ENCODE measurements at regions not wholly inside any gene's neighbourhood (a gene's known extent, or its start where the extent isn't known, plus 50 kb on each side); places are given as distances from the start of the nearest gene placed in this dataset.

DNA sequence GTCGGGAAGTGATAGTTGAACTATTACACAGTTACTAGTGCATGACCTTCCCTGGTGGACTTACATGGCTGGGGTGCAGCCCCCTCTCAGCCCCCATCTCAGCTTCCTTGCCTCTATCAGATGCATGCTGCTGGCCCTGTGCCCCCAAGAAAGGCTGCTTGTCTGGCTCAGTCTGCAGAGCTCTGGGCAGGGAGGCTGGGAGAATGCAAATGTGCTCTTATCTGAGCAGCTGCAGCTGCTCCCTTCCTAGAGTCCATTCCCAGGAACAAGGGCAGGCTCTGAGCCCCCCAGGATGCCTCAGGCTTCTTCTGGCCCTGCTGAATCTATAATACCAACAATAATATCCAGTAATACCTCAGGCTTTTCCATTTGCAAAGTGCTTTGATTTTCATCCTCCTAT lies 218.1 kb upstream of the SRRM4 start:
- ChIA-PET POLR2A (ENCODE audit: partially characterized antibody) (interaction anchor here (1.3 to 1.5 kb wide), 3 partner anchors 8 to 11 kb away, joined by 3 to 5 read pairs (median 4); no protein-coding TSS in a partner anchor), CTCF (ENCODE audit: partially characterized antibody) (interaction anchor here (1.1 kb wide), 1 partner anchor 169 kb away, joined by 3 read pairs; no protein-coding TSS in a partner anchor)
- Histone ChIP-seq H3K27me3 (replicated peaks in 1 of 4; ENCODE audit: control insufficient read depth in 3 of 4, extremely low read depth in 1 of 4, insufficient read depth in 3 of 4, low read length in 3 of 4) (peaks cover 0 to under 1% (median 0%) of the 10 kb centered on the region in 4 experiments; a peak in 2 of 7 replicates), H2BK120ac (replicated peaks; ENCODE audit: low read depth, low read length) (no peak overlapping the region), H3K36me3 (ENCODE audit: control insufficient read depth in 2 of 4, insufficient read depth in 4 of 4, low read length in 3 of 4) (no peaks in the 10 kb centered on the region), H3K56ac (replicated peaks; ENCODE audit: insufficient read length, low read depth, low read length) (no peak overlapping the region), H3K23ac (ENCODE audit: insufficient read length) (no peak overlapping the region), H2BK5ac (ENCODE audit: low read depth, low read length) (no peak overlapping the region), H3K9ac (replicated peaks in 1 of 4; ENCODE audit: extremely low read depth in 1 of 4, low read depth in 3 of 4, low read length in 3 of 4) (no peak overlapping the region), H2BK15ac (ENCODE audit: low read length) (no peak overlapping the region), H4K91ac (replicated peaks; ENCODE audit: insufficient read length, low read length) (no peak overlapping the region), H3K79me1 (ENCODE audit: low read depth, low read length) (no peaks in the 10 kb centered on the region), H3K79me2 (ENCODE audit: control insufficient read depth in 1 of 2, insufficient read depth in 2 of 2, low read length in 2 of 2) (no peaks in the 10 kb centered on the region), H2BK20ac (ENCODE audit: low read length) (no peak overlapping the region), H2BK12ac (ENCODE audit: low read depth, low read length) (no peak overlapping the region), H4K20me1 (replicated peaks in 1 of 2; ENCODE audit: control insufficient read depth in 1 of 2, insufficient read depth in 2 of 2, low read length in 2 of 2) (no peaks in the 10 kb centered on the region), H3K4me3 (ENCODE audit: extremely low read depth in 1 of 4, insufficient read depth in 2 of 4, low read depth in 3 of 4, low read length in 4 of 4) (no peak overlapping the region), H2AK5ac (ENCODE audit: low read depth, low read length) (no peak overlapping the region), H3K14ac (ENCODE audit: insufficient read length) (no peak overlapping the region), H2AFZ (ENCODE audit: low read length) (no peak overlapping the region), H3K27ac (ENCODE audit: low read depth, low read length) (no peak overlapping the region), H3K9me3 (ENCODE audit: insufficient read depth in 2 of 2, low read depth in 1 of 2, low read length in 1 of 2) (no peaks in the 10 kb centered on the region), H3K4me2 (ENCODE audit: insufficient read depth in 1 of 2, low read depth in 2 of 2, low read length in 2 of 2) (no peak overlapping the region), H3K23me2 (ENCODE audit: low read depth, low read length) (no peaks in the 10 kb centered on the region), H3K18ac (ENCODE audit: extremely low read depth, low read length) (no peak overlapping the region), H3K4ac (replicated peaks; ENCODE audit: insufficient read length, low read depth, low read length) (no peak overlapping the region), H4K8ac (ENCODE audit: extremely low read depth, insufficient read depth, low read length) (no peak overlapping the region), H3K4me1 (replicated peaks in 1 of 4; ENCODE audit: control insufficient read depth in 3 of 4, insufficient read depth in 4 of 4, low read length in 3 of 4) (no peaks in the 10 kb centered on the region), H4K5ac (ENCODE audit: insufficient read length, low read depth, low read length) (no peak overlapping the region)
- no peak for DNase-seq (ENCODE audit: low read depth in 1 of 2, low spot score in 2 of 2)
- no peak for FAIRE-seq
- 91% methylated on average over 1 of the region's 1 CpG; no CpG with 5 or more reads in 1 of the 2 experiments for WGBS, 2 experiments (ENCODE audit: extremely low coverage in 1 of 2, insufficient coverage in 1 of 2, insufficient read length in 1 of 2, insufficient replicate concordance in 2 of 2, low coverage in 1 of 2, low lambda C conversion rate in 2 of 2, missing lambda C conversion rate in 1 of 2)
- TF ChIP-seq HDAC6 (IDR thresholded peaks at IDR 0.05; ENCODE audit: low read depth, low read length): no peak
- TF ChIP-seq CBX8 (IDR thresholded peaks at IDR 0.05; ENCODE audit: borderline replicate concordance, low read depth, low read length): no peak
- no peak for TF ChIP-seq SUZ12 (IDR thresholded peaks at IDR 0.05; ENCODE audit: low read length)
- TF ChIP-seq RBBP5 (IDR thresholded peaks at IDR 0.05; ENCODE audit: borderline replicate concordance, low read depth, low read length): no peak
- TF ChIP-seq KDM1A (IDR thresholded peaks at IDR 0.05; ENCODE audit: borderline replicate concordance, low read length): no peak
- TF ChIP-seq TAF1 (IDR thresholded peaks at IDR 0.05; ENCODE audit: low read depth, low read length): no peak
- TF ChIP-seq, protein P1, sequence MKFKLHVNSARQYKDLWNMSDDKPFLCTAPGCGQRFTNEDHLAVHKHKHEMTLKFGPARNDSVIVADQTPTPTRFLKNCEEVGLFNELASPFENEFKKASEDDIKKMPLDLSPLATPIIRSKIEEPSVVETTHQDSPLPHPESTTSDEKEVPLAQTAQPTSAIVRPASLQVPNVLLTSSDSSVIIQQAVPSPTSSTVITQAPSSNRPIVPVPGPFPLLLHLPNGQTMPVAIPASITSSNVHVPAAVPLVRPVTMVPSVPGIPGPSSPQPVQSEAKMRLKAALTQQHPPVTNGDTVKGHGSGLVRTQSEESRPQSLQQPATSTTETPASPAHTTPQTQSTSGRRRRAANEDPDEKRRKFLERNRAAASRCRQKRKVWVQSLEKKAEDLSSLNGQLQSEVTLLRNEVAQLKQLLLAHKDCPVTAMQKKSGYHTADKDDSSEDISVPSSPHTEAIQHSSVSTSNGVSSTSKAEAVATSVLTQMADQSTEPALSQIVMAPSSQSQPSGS (IDR thresholded peaks at IDR 0.05; ENCODE audit: low read length): no peak
- TF ChIP-seq, protein P2, sequence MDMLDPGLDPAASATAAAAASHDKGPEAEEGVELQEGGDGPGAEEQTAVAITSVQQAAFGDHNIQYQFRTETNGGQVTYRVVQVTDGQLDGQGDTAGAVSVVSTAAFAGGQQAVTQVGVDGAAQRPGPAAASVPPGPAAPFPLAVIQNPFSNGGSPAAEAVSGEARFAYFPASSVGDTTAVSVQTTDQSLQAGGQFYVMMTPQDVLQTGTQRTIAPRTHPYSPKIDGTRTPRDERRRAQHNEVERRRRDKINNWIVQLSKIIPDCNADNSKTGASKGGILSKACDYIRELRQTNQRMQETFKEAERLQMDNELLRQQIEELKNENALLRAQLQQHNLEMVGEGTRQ (IDR thresholded peaks at IDR 0.05; ENCODE audit: low read length): no peak
- TF ChIP-seq KDM4A (IDR thresholded peaks at IDR 0.05; ENCODE audit: low read depth, low read length, severe bottlenecking): no peak
- TF ChIP-seq JUND (IDR thresholded peaks at IDR 0.05; ENCODE audit: low read length): no peak
- no peak for TF ChIP-seq SAP30 (IDR thresholded peaks at IDR 0.05; ENCODE audit: insufficient read depth, insufficient replicate concordance, low read length)
